Mesendoderm (in vitro differentiated cells): ENCODE measurements at regions not wholly inside any gene's neighbourhood (a gene's known extent, or its start where the extent isn't known, plus 50 kb on each side); places are given as distances from the start of the nearest gene placed in this dataset.

ENCODE experiments used
- DNase-seq: peaks from one replicate; pipeline ENCODE4 v3.0.0; 2013
- H2AK5ac ChIP-seq: 2 replicates; pipeline ENCODE4 v1.6.1; 2013; ENCODE audit warnings: low read length, inconsistent platforms
- H2BK120ac ChIP-seq: 2 replicates; pipeline ENCODE4 v1.6.1; 2013; ENCODE audit warnings: low read depth, mild to moderate bottlenecking, low read length, moderate library complexity, mixed read lengths
- H2BK15ac ChIP-seq: replicated peaks from 2 replicates; pipeline ENCODE4 v1.6.1; 2013; ENCODE audit warnings: low read depth, mild to moderate bottlenecking, moderate library complexity
- H2BK5ac ChIP-seq: 2 replicates; pipeline ENCODE4 v1.6.1; 2013; ENCODE audit warnings: low read length, inconsistent platforms
- H3K18ac ChIP-seq: 2 replicates; pipeline ENCODE4 v1.6.1; 2013; ENCODE audit warnings: mild to moderate bottlenecking, low read length, mixed read lengths
- H3K23ac ChIP-seq: one replicate; pipeline ENCODE4 v1.6.1; 2013; ENCODE audit warnings: low read length
- H3K27ac ChIP-seq: 2 replicates; pipeline ENCODE4 v1.5.1; 2013; ENCODE audit warnings: low read depth, mild to moderate bottlenecking, inconsistent platforms, low read length, moderate library complexity
- H3K27me3 ChIP-seq: 2 replicates; pipeline ENCODE4 v1.6.1; 2013; ENCODE audit warnings: low read length, control low read depth, mild to moderate bottlenecking, inconsistent platforms; ENCODE audit not compliant: insufficient read depth, poor library complexity
- H3K36me3 ChIP-seq: 2 replicates; pipeline ENCODE4 v1.6.1; 2013; ENCODE audit warnings: low read length, inconsistent platforms; ENCODE audit not compliant: control insufficient read depth, insufficient read depth
- H3K4ac ChIP-seq: one replicate; pipeline ENCODE4 v1.6.1; 2013; ENCODE audit warnings: low read depth, mild to moderate bottlenecking, low read length, moderate library complexity
- H3K4me1 ChIP-seq: 2 replicates; pipeline ENCODE4 v1.6.1; 2013; ENCODE audit warnings: low read depth, low read length, inconsistent platforms; ENCODE audit not compliant: control insufficient read depth
- H3K4me2 ChIP-seq: 2 replicates; pipeline ENCODE4 v1.6.1; 2013; ENCODE audit warnings: low read length
- H3K4me3 ChIP-seq: 2 replicates; pipeline ENCODE4 v1.5.1; 2013; ENCODE audit warnings: mild to moderate bottlenecking, low read length
- H3K56ac ChIP-seq: one replicate; pipeline ENCODE4 v1.6.1; 2013; ENCODE audit warnings: low read length
- H3K79me1 ChIP-seq: 2 replicates; pipeline ENCODE4 v1.6.1; 2013; ENCODE audit warnings: low read length, inconsistent platforms
- H3K79me2 ChIP-seq: 2 replicates; pipeline ENCODE4 v1.6.1; 2013; ENCODE audit warnings: mild to moderate bottlenecking, low read length; ENCODE audit not compliant: control insufficient read depth, insufficient read depth
- H3K9ac ChIP-seq: 2 replicates; pipeline ENCODE4 v1.6.1; 2013; ENCODE audit warnings: low read length, inconsistent platforms
- H4K5ac ChIP-seq: one replicate; pipeline ENCODE4 v1.6.1; 2013; ENCODE audit warnings: low read length
- H4K8ac ChIP-seq: one replicate; pipeline ENCODE4 v1.6.1; 2013; ENCODE audit warnings: low read depth, mild to moderate bottlenecking, control low read depth, low read length, moderate library complexity
- WGBS: extraction: QIAGEN DNeasy Blood & Tissue Kit; methylation state at CpG from one replicate; pipeline ENCODE4 v1.1.7; 2013; ENCODE audit warnings: low lambda C conversion rate, missing lambda C conversion rate; ENCODE audit not compliant: insufficient coverage; ENCODE audit errors: extremely low coverage; 5-methylcytosine and 5-hydroxymethylcytosine counted together

- Histone ChIP-seq H3K79me2 (no peaks in the 10 kb centered on the region), H2AK5ac (no peak overlapping the region), H3K27me3 (no peaks in the 10 kb centered on the region), H4K5ac (no peak overlapping the region), H3K36me3 (no peaks in the 10 kb centered on the region), H2BK5ac (no peak overlapping the region), H3K9ac (no peak overlapping the region), H3K4me2 (no peak overlapping the region), H3K4ac (no peak overlapping the region), H2BK15ac (no peak overlapping the region), H3K4me1 (no peaks in the 10 kb centered on the region), H3K23ac (no peak overlapping the region), H3K18ac (no peak overlapping the region), H3K27ac (no peak overlapping the region), H2BK120ac (no peak overlapping the region), H3K79me1 (no peaks in the 10 kb centered on the region), H4K8ac (no peak overlapping the region), H3K4me3 (no peak overlapping the region), H3K56ac (no peak overlapping the region)
- DNase-seq: no peak
- no CpG with 5 or more reads among the region's 3 CpGs for WGBS
Measured at GRCh38 chr1:218895064-218895587, 278.6 kb upstream of the LYPLAL1 start.

GRCh38 chr1:218896202-218896601 lies 277.5 kb upstream of the LYPLAL1 start:
- Histone ChIP-seq H3K79me2 (no peaks in the 10 kb centered on the region), H3K27ac (no peak overlapping the region)

GRCh38 chr1:218898921-218899320 lies 274.8 kb upstream of the LYPLAL1 start:
- H2BK5ac ChIP-seq: no peak overlapping the region

More at GRCh38 chr1:218896202-218896601, 277.5 kb upstream of the LYPLAL1 start:
- H3K4me2 ChIP-seq: no peak overlapping the region
- no CpG with 5 or more reads among the region's 5 CpGs for WGBS
- H2BK5ac ChIP-seq: no peak overlapping the region
- H3K56ac ChIP-seq: no peak overlapping the region
- no peaks in the 10 kb centered on the region for H3K79me1 ChIP-seq
- no peak for DNase-seq
- H3K23ac ChIP-seq: no peak overlapping the region
- H3K4me3 ChIP-seq: no peak overlapping the region
- no peak overlapping the region for H3K4ac ChIP-seq
- H2BK120ac ChIP-seq: no peak overlapping the region
- H3K4me1 ChIP-seq: no peaks in the 10 kb centered on the region
- H3K9ac ChIP-seq: no peak overlapping the region
- H4K5ac ChIP-seq: no peak overlapping the region
- H3K36me3 ChIP-seq: no peaks in the 10 kb centered on the region
- no peak overlapping the region for H3K18ac ChIP-seq
- no peak overlapping the region for H2AK5ac ChIP-seq
- no peak overlapping the region for H4K8ac ChIP-seq
- no peaks in the 10 kb centered on the region for H3K27me3 ChIP-seq
- no peak overlapping the region for H2BK15ac ChIP-seq

GRCh38 chr1:218900615-218901014 lies 273.1 kb upstream of the LYPLAL1 start:
- Histone ChIP-seq H3K4ac (no peak overlapping the region), H3K27ac (no peak overlapping the region), H3K56ac (no peak overlapping the region), H2BK5ac (no peak overlapping the region), H3K4me2 (no peak overlapping the region), H3K36me3 (no peaks in the 10 kb centered on the region), H3K4me3 (no peak overlapping the region), H3K79me2 (no peaks in the 10 kb centered on the region), H3K18ac (no peak overlapping the region), H2BK15ac (no peak overlapping the region), H4K5ac (no peak overlapping the region), H3K4me1 (no peaks in the 10 kb centered on the region), H2BK120ac (no peak overlapping the region), H3K23ac (no peak overlapping the region), H3K79me1 (no peaks in the 10 kb centered on the region), H3K27me3 (no peaks in the 10 kb centered on the region), H3K9ac (no peak overlapping the region), H4K8ac (no peak overlapping the region), H2AK5ac (no peak overlapping the region)
- no CpG with 5 or more reads among the region's 3 CpGs for WGBS
- DNase-seq: no peak

More at GRCh38 chr1:218898921-218899320, 274.8 kb upstream of the LYPLAL1 start:
- Histone ChIP-seq H2BK120ac (no peak overlapping the region), H3K27me3 (no peaks in the 10 kb centered on the region), H2BK15ac (no peak overlapping the region), H4K5ac (no peak overlapping the region), H3K9ac (no peak overlapping the region), H3K4ac (no peak overlapping the region), H3K36me3 (no peaks in the 10 kb centered on the region), H3K23ac (no peak overlapping the region), H3K18ac (no peak overlapping the region), H3K56ac (no peak overlapping the region), H3K4me1 (no peaks in the 10 kb centered on the region), H3K27ac (no peak overlapping the region), H3K4me3 (no peak overlapping the region), H3K4me2 (no peak overlapping the region), H2AK5ac (no peak overlapping the region), H3K79me2 (no peaks in the 10 kb centered on the region), H3K79me1 (no peaks in the 10 kb centered on the region), H4K8ac (no peak overlapping the region)
- WGBS: no CpG with 5 or more reads among the region's 2 CpGs
- DNase-seq: no peak

GRCh38 chr1:218904416-218904815 lies 269.3 kb upstream of the LYPLAL1 start:
- Histone ChIP-seq H2BK15ac (no peak overlapping the region), H4K5ac (no peak overlapping the region), H2BK120ac (no peak overlapping the region), H3K4me3 (no peak overlapping the region), H3K79me1 (no peaks in the 10 kb centered on the region), H4K8ac (no peak overlapping the region), H3K36me3 (no peaks in the 10 kb centered on the region), H3K23ac (no peak overlapping the region), H3K27ac (no peak overlapping the region), H3K4me1 (no peaks in the 10 kb centered on the region), H2AK5ac (no peak overlapping the region), H3K4me2 (no peak overlapping the region), H3K56ac (no peak overlapping the region), H3K79me2 (no peaks in the 10 kb centered on the region), H3K18ac (no peak overlapping the region), H2BK5ac (no peak overlapping the region), H3K27me3 (no peaks in the 10 kb centered on the region), H3K4ac (no peak overlapping the region), H3K9ac (no peak overlapping the region)
- DNase-seq: no peak
- WGBS: no CpG with 5 or more reads among the region's 1 CpG

GRCh38 chr1:218916720-218917119 lies 257.0 kb upstream of the LYPLAL1 start:
- Histone ChIP-seq H3K4ac (no peak overlapping the region), H2AK5ac (no peak overlapping the region), H3K4me1 (no peaks in the 10 kb centered on the region), H4K8ac (no peak overlapping the region), H3K23ac (no peak overlapping the region), H3K18ac (no peak overlapping the region), H2BK15ac (no peak overlapping the region), H3K4me3 (no peak overlapping the region), H3K36me3 (no peaks in the 10 kb centered on the region), H3K56ac (no peak overlapping the region), H2BK5ac (no peak overlapping the region), H2BK120ac (no peak overlapping the region), H3K79me2 (no peaks in the 10 kb centered on the region), H3K27me3 (no peaks in the 10 kb centered on the region), H3K79me1 (no peaks in the 10 kb centered on the region), H3K27ac (no peak overlapping the region), H4K5ac (no peak overlapping the region), H3K9ac (no peak overlapping the region), H3K4me2 (no peak overlapping the region)
- WGBS: no CpG with 5 or more reads among the region's 2 CpGs
- DNase-seq: no peak
